ENCODE measurements at regions not wholly inside any gene's neighbourhood (a gene's known extent, or its start where the extent isn't known, plus 50 kb on each side); places are given as distances from the start of the nearest gene placed in this dataset.

- no peak for DNase-seq
- 93 to 97% methylated on average over 8 of the region's 8 CpGs for WGBS, 2 donors
- Histone ChIP-seq H3K9me3 (no peaks in the 10 kb centered on the region), H3K27ac (no peak overlapping the region), H3K4me3 (no peak overlapping the region), H3K36me3 (replicated peaks in 1 of 2; ENCODE audit: insufficient read depth in 1 of 2, low read depth in 2 of 2) (no peaks in the 10 kb centered on the region), H3K27me3 (no peaks in the 10 kb centered on the region), H3K4me1 (peaks cover 12% of the 10 kb centered on the region)
- TF ChIP-seq POLR2A (IDR thresholded peaks at IDR 0.05) (no peak), CTCF (IDR thresholded peaks at IDR 0.05) (no peak)
- intact Hi-C loops (cut with DNase I): no loop called here
- ATAC-seq: no peak
These were observed 110.9 kb upstream of the COPS8 start for GRCh38 chr2:236974752-236975151.

GRCh38 chr2:236975766-236976165 lies 109.9 kb upstream of the COPS8 start:
- ATAC-seq (no peak), DNase-seq (no peak)
- H3K27ac ChIP-seq: peak overlapping the region in 1 of 4 donors; percentile 16
- no peaks in the 10 kb centered on the region for H3K36me3 ChIP-seq (replicated peaks in 1 of 2; ENCODE audit: insufficient read depth in 1 of 2, low read depth in 2 of 2)
- 86 to 92% methylated on average over 5 of the region's 5 CpGs for WGBS, 2 donors
- no peaks in the 10 kb centered on the region for H3K9me3 ChIP-seq
- H3K4me3 ChIP-seq: no peak overlapping the region
- no peaks in the 10 kb centered on the region for H3K27me3 ChIP-seq
- peaks cover 12% of the 10 kb centered on the region for H3K4me1 ChIP-seq
- TF ChIP-seq POLR2A (IDR thresholded peaks at IDR 0.05) (no peak), CTCF (IDR thresholded peaks at IDR 0.05) (no peak)
- intact Hi-C loops (cut with DNase I): no loop called here

- no peak overlapping the region for H3K4me3 ChIP-seq
- 75 to 79% methylated on average over 8 of the region's 8 CpGs for WGBS, 2 donors
- intact Hi-C loops (cut with DNase I): no loop called here
- no peak for ATAC-seq
- no peaks in the 10 kb centered on the region for H3K9me3 ChIP-seq
- H3K4me1 ChIP-seq: peaks cover 12% of the 10 kb centered on the region
- no peak for DNase-seq
- H3K36me3 ChIP-seq (replicated peaks in 1 of 2; ENCODE audit: insufficient read depth in 1 of 2, low read depth in 2 of 2): no peaks in the 10 kb centered on the region
- no peak for TF ChIP-seq CTCF (IDR thresholded peaks at IDR 0.05)
- TF ChIP-seq POLR2A (IDR thresholded peaks at IDR 0.05): no peak
- H3K27ac ChIP-seq: peak overlapping the region in 1 of 4 donors; percentile 14
- no peaks in the 10 kb centered on the region for H3K27me3 ChIP-seq
These were observed 109.2 kb upstream of the COPS8 start for GRCh38 chr2:236976266-236977062.

GRCh38 chr2:236977063-236977851 lies 108.4 kb upstream of the COPS8 start:
- Histone ChIP-seq H3K4me1 (peaks cover 11% of the 10 kb centered on the region), H3K36me3 (replicated peaks in 1 of 2; ENCODE audit: insufficient read depth in 1 of 2, low read depth in 2 of 2) (no peaks in the 10 kb centered on the region), H3K27me3 (no peaks in the 10 kb centered on the region), H3K4me3 (no peak overlapping the region), H3K9me3 (no peaks in the 10 kb centered on the region), H3K27ac (no peak overlapping the region)
- ATAC-seq (no peak), DNase-seq (no peak)
- 88 to 92% methylated on average over 11 of the region's 11 CpGs for WGBS, 2 donors
- intact Hi-C loops (cut with DNase I): no loop called here
- TF ChIP-seq CTCF (IDR thresholded peaks at IDR 0.05) (no peak), POLR2A (IDR thresholded peaks at IDR 0.05) (no peak)

Measured in body of pancreas (tissue), 4 donors.